ENCODE measurements at regions not wholly inside any gene's neighbourhood (a gene's known extent, or its start where the extent isn't known, plus 50 kb on each side); places are given as distances from the start of the nearest gene placed in this dataset.

- H3K9me3 ChIP-seq (ENCODE audit: severe bottlenecking) = peaks cover 3% of the 10 kb centered on the region
- peaks cover 14% of the 10 kb centered on the region for H3K27me3 ChIP-seq (ENCODE audit: insufficient read depth, low read depth, severe bottlenecking)
- H3K36me3 ChIP-seq = no peaks in the 10 kb centered on the region
- no peak overlapping the region for H3K27ac ChIP-seq
- no peak overlapping the region for H3K4me3 ChIP-seq (ENCODE audit: low read depth, low read length)
- no peak for DNase-seq
- no peak for TF ChIP-seq CTCF (IDR thresholded peaks at IDR 0.05; ENCODE audit: low read depth, low read length)
Observed at GRCh38 chr12:126355346-126355745, 1290.1 kb downstream of the AACS start.

DNA sequence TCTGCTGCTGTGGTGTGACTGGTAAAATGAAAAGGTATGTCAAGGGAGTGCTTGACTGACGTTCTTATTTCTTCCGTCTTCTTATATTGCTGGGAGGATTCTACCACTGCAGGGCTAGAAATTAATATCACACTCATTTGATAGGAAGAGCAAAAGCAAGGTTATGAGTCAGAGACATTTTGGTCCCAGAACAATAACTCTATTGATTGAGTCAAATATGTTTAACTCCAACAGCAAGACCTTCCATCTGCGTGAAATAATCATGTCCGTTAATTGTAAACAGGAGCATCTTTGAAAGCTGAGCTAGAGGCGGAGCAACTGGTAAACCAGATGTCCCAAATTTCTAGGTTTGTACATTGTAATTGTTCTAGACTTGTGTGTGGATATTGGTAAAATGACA lies 1293.6 kb downstream of the AACS start:
- Histone ChIP-seq H3K27me3 (ENCODE audit: insufficient read depth, low read depth, severe bottlenecking) (peaks cover 14% of the 10 kb centered on the region), H3K4me3 (ENCODE audit: low read depth, low read length) (no peak overlapping the region), H3K27ac (no peak overlapping the region), H3K36me3 (no peaks in the 10 kb centered on the region), H3K9me3 (ENCODE audit: severe bottlenecking) (peaks cover 3% of the 10 kb centered on the region)
- no peak for DNase-seq
- no peak for TF ChIP-seq CTCF (IDR thresholded peaks at IDR 0.05; ENCODE audit: low read depth, low read length)

DNA sequence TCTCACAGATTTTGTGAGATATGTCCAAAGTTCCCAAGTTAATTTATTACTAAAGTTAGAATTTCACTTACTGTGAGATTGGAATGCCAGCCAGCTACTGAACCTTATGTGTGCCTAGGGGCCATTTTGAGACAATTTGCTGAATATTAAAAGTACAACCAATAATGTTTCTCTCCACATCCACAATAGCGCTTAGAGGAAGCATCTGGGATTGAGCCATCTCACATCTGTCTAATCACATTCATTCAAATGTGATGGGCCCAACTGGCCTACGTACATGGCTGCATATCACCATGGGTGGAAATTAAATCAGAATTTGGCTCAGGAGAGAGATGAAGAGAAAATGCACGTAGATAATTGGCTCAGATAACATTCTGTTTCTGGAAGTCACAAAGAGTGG lies 1294.0 kb downstream of the AACS start:
- no peak for TF ChIP-seq CTCF (IDR thresholded peaks at IDR 0.05; ENCODE audit: low read depth, low read length)
- Histone ChIP-seq H3K36me3 (no peaks in the 10 kb centered on the region), H3K27me3 (ENCODE audit: insufficient read depth, low read depth, severe bottlenecking) (peaks cover 12% of the 10 kb centered on the region), H3K4me3 (ENCODE audit: low read depth, low read length) (no peak overlapping the region), H3K9me3 (ENCODE audit: severe bottlenecking) (peaks cover 2% of the 10 kb centered on the region), H3K27ac (no peak overlapping the region)
- DNase-seq = no peak

GRCh38 chr12:126361804-126362203 lies 1296.6 kb downstream of the AACS start:
- peaks cover 17% of the 10 kb centered on the region for H3K27me3 ChIP-seq (ENCODE audit: insufficient read depth, low read depth, severe bottlenecking)
- no peak for TF ChIP-seq CTCF (IDR thresholded peaks at IDR 0.05; ENCODE audit: low read depth, low read length)
- no peaks in the 10 kb centered on the region for H3K36me3 ChIP-seq
- no peak overlapping the region for H3K4me3 ChIP-seq (ENCODE audit: low read depth, low read length)
- no peak overlapping the region for H3K27ac ChIP-seq
- no peak for DNase-seq
- H3K9me3 ChIP-seq (ENCODE audit: severe bottlenecking) = no peaks in the 10 kb centered on the region

DNA sequence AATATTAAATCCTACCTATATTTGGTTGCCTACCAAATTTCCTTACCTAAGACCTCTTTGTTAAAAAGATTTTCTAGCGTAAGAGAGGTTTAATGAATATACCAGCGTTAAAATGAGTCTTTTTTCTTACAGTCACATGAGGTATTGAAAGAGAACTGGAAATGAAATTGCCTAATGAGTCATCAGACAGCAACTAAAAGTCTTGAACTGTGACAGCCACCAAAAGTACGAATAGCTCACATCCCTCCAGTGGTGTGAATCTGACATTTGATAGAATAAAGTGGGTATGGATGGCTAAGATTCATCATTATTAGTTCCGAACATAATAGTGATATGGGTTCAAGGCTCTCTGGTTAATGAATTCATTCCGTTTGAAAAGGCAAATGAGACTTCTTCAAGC lies 1297.3 kb downstream of the AACS start:
- no peak for TF ChIP-seq CTCF (IDR thresholded peaks at IDR 0.05; ENCODE audit: low read depth, low read length)
- peaks cover 17% of the 10 kb centered on the region for H3K27me3 ChIP-seq (ENCODE audit: insufficient read depth, low read depth, severe bottlenecking)
- no peak for DNase-seq
- no peak overlapping the region for H3K4me3 ChIP-seq (ENCODE audit: low read depth, low read length)
- no peaks in the 10 kb centered on the region for H3K36me3 ChIP-seq
- no peak overlapping the region for H3K27ac ChIP-seq
- no peaks in the 10 kb centered on the region for H3K9me3 ChIP-seq (ENCODE audit: severe bottlenecking)

DNA sequence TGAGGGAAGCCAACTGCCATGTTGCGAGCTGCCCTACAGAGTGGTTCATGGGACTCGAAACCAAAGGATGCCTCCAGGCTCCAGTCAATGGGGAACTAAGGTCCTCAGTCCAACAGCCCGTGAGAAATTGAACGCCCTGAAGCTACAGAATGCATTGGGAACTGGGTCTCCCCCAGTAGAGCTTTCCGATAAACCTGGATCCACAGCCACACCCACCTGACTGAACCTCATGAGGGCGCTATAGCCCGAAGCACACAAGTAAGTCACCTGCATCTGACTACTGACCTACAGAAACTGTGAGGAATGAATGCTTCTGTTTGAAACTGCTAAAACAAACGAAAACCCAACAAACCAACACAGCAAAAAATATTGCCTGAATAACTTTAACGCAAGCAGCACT lies 1297.7 kb downstream of the AACS start:
- Histone ChIP-seq H3K27ac (no peak overlapping the region), H3K9me3 (ENCODE audit: severe bottlenecking) (no peaks in the 10 kb centered on the region), H3K4me3 (ENCODE audit: low read depth, low read length) (no peak overlapping the region), H3K36me3 (no peaks in the 10 kb centered on the region), H3K27me3 (ENCODE audit: insufficient read depth, low read depth, severe bottlenecking) (peaks cover 17% of the 10 kb centered on the region)
- 0 out of 2 replicates have a peak, but pooled peaks have one; percentile 29 for TF ChIP-seq CTCF (IDR thresholded peaks at IDR 0.05; ENCODE audit: low read depth, low read length)
- peak; percentile 13 for DNase-seq
